ENCODE measurements at regions not wholly inside any gene's neighbourhood (a gene's known extent, or its start where the extent isn't known, plus 50 kb on each side); places are given as distances from the start of the nearest gene placed in this dataset.

DNA sequence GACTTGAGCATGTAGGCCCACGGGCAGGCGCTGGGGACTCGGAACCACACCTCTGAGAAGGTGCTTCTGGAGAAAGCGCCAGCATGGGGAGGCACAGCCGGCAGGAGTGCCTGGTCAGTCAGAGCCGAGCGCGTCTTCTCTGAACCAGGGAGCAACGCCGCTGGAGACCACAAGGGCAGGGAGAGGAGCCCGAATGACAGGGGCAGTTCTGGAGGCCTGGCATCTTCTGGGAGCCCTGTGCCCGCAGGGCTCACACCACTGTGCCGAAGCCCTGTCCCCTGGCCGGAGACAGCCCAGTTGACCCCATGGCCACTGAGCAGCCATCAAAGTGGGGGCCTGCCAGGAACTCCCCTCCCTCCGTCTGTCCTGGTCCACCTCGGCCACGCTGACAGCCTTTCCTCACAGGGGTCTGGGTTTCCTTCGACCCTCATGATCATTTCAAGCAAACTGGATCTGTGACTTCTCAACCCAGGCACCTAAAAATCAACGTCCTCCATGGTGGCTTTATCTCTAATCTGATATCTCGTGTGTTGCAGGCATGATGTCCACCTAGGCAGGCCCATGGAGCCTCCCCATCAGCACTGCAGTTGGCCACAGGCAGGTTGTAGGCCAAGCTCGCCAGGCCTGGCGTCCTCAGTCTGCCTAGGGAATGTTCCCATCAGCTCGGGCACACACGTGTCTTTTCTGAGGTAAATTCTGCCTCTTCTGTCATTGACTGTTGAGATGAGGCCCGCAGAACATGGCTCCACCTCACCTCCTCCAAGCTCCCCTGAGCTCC, 299.3 kb upstream of the RTL1 start:
- TF ChIP-seq POLR2A (IDR thresholded peaks at IDR 0.05), result no peak
- TF ChIP-seq, protein P1, sequence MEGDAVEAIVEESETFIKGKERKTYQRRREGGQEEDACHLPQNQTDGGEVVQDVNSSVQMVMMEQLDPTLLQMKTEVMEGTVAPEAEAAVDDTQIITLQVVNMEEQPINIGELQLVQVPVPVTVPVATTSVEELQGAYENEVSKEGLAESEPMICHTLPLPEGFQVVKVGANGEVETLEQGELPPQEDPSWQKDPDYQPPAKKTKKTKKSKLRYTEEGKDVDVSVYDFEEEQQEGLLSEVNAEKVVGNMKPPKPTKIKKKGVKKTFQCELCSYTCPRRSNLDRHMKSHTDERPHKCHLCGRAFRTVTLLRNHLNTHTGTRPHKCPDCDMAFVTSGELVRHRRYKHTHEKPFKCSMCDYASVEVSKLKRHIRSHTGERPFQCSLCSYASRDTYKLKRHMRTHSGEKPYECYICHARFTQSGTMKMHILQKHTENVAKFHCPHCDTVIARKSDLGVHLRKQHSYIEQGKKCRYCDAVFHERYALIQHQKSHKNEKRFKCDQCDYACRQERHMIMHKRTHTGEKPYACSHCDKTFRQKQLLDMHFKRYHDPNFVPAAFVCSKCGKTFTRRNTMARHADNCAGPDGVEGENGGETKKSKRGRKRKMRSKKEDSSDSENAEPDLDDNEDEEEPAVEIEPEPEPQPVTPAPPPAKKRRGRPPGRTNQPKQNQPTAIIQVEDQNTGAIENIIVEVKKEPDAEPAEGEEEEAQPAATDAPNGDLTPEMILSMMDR (IDR thresholded peaks at IDR 0.05), result no peak
